ENCODE measurements at regions not wholly inside any gene's neighbourhood (a gene's known extent, or its start where the extent isn't known, plus 50 kb on each side); places are given as distances from the start of the nearest gene placed in this dataset.

DNA sequence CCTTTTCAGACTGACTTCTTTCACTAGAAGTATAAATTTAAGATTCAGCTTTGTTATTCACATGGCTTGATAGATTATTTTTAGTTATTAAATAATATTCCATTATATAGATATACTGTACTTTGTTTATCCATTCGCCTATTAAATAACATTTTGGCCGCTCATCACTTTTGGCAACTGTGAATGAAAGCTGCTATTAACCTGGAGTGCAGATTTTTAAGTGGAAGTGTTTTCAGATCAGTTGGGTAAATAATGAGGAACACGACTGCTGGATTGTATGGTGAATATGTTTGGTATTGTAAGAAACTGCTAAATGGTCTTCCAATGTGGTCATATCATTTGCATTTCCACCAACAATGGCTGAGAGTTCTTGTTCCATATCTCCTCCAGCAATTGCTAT is 97.6 kb upstream of the ZNF804B start:
- Histone ChIP-seq H3K27ac (ENCODE audit: insufficient read depth in 1 of 2, low read depth in 1 of 2, low read length in 2 of 2, poor library complexity in 1 of 2, severe bottlenecking in 2 of 2) (no peak overlapping the region), H3K27me3 (replicated peaks in 2 of 5; ENCODE audit: control insufficient read depth in 4 of 5, insufficient read depth in 5 of 5, low read length in 4 of 5) (no peaks in the 10 kb centered on the region), H3K9me3 (ENCODE audit: control extremely low read depth in 1 of 5, control insufficient read depth in 4 of 5, insufficient read depth in 2 of 5, low read depth in 1 of 5, low read length in 4 of 5) (no peaks in the 10 kb centered on the region), H3K4me1 (ENCODE audit: control extremely low read depth in 1 of 4, control insufficient read depth in 4 of 4, insufficient read depth in 4 of 4, low read length in 3 of 4) (no peaks in the 10 kb centered on the region), H3K36me3 (ENCODE audit: control insufficient read depth in 4 of 4, insufficient read depth in 4 of 4, low read length in 3 of 4) (no peaks in the 10 kb centered on the region), H3K4me3 (ENCODE audit: control insufficient read depth in 1 of 7, extremely low read depth in 1 of 7, insufficient read depth in 4 of 7, low read depth in 2 of 7, low read length in 6 of 7) (no peak overlapping the region)
- no peak for DNase-seq
- ChIA-PET POLR2A (no interaction called here), CTCF (no interaction called here)
- 80% methylated on average over 1 of the region's 3 CpGs for WGBS (ENCODE audit: insufficient coverage)

DNA sequence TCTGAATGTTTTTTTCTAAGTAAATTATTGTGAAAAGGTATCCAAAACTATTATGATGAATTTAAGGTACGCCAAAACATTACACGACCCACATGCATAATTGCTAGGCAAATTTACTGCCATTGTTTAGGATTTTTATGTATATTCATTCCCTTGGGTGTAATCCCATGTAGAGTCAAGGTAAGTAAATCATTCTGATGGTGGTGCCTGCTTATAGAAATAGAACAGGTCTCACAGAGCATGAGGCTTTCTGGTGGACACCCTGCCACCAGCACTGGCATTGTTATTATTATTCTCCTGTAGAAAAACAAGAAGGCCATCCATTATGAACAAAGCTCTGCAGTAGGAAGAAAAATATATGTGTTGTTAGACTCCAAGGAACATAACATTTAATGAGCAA is 111.7 kb upstream of the ZNF804B start:
- H3K9me3 ChIP-seq (ENCODE audit: control extremely low read depth in 1 of 5, control insufficient read depth in 4 of 5, insufficient read depth in 2 of 5, low read depth in 1 of 5, low read length in 4 of 5) = peaks cover 0 to 3% (median 0%) of the 10 kb centered on the region in 5 experiments
- H3K4me1 ChIP-seq (ENCODE audit: control extremely low read depth in 1 of 4, control insufficient read depth in 4 of 4, insufficient read depth in 4 of 4, low read length in 3 of 4) = no peaks in the 10 kb centered on the region
- no peaks in the 10 kb centered on the region for H3K36me3 ChIP-seq (ENCODE audit: control insufficient read depth in 4 of 4, insufficient read depth in 4 of 4, low read length in 3 of 4)
- H3K4me3 ChIP-seq (ENCODE audit: control insufficient read depth in 1 of 7, extremely low read depth in 1 of 7, insufficient read depth in 4 of 7, low read depth in 2 of 7, low read length in 6 of 7) = no peak overlapping the region
- CTCF ChIA-PET = no interaction called here
- POLR2A ChIA-PET = no interaction called here
- no peak overlapping the region for H3K27ac ChIP-seq (ENCODE audit: insufficient read depth in 1 of 2, low read depth in 1 of 2, low read length in 2 of 2, poor library complexity in 1 of 2, severe bottlenecking in 2 of 2)
- no CpG with 5 or more reads among the region's 2 CpGs for WGBS (ENCODE audit: insufficient coverage)
- H3K27me3 ChIP-seq (replicated peaks in 2 of 5; ENCODE audit: control insufficient read depth in 4 of 5, insufficient read depth in 5 of 5, low read length in 4 of 5) = no peaks in the 10 kb centered on the region
- DNase-seq = no peak

DNA sequence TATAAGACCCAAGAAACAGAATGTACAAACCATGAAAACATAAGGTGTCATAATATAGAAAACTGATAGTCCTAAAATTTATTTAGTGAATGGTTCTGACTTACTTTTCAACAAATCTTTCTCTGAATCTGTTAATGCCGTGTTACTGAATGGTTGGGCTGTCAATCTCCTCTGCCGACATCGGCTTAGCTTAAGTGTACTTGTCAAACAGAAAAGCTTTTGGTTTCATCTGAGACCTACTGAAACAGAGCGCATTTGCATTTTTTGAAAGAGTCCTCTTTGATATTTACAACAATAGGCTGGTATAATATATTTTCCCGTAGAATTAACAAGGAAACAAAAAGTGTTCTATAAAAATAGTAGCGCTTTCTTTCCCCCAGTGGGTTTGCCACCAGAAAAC is 120.9 kb upstream of the ZNF804B start:
- POLR2A ChIA-PET = no interaction called here

DNA sequence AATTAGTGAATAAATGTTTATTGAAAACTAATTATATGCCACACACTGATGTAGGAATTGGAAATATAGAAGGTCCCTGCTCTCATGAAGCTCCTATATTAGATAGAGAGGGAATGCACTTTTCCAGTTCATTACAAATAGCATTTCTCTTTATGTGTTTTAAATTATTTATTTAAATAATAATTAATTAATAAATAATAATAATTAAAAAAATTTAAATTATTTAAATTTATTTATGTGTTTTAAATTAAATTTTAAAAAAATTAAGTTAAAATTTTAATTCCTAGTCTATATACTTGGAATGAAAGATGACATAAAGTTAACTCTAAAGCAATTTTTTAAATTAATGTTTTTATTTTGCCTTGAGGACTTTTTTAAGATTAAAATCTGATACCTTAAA is 121.7 kb upstream of the ZNF804B start:
- no peak for DNase-seq
- H3K36me3 ChIP-seq (ENCODE audit: control insufficient read depth in 4 of 4, insufficient read depth in 4 of 4, low read length in 3 of 4) = no peaks in the 10 kb centered on the region
- ChIA-PET CTCF (no interaction called here), POLR2A (no interaction called here)
- H3K4me1 ChIP-seq (ENCODE audit: control extremely low read depth in 1 of 4, control insufficient read depth in 4 of 4, insufficient read depth in 4 of 4, low read length in 3 of 4) = no peaks in the 10 kb centered on the region
- H3K27ac ChIP-seq (ENCODE audit: insufficient read depth in 1 of 2, low read depth in 1 of 2, low read length in 2 of 2, poor library complexity in 1 of 2, severe bottlenecking in 2 of 2) = no peak overlapping the region
- H3K4me3 ChIP-seq (ENCODE audit: control insufficient read depth in 1 of 7, extremely low read depth in 1 of 7, insufficient read depth in 4 of 7, low read depth in 2 of 7, low read length in 6 of 7) = no peak overlapping the region
- no peaks in the 10 kb centered on the region for H3K27me3 ChIP-seq (replicated peaks in 2 of 5; ENCODE audit: control insufficient read depth in 4 of 5, insufficient read depth in 5 of 5, low read length in 4 of 5)
- H3K9me3 ChIP-seq (ENCODE audit: control extremely low read depth in 1 of 5, control insufficient read depth in 4 of 5, insufficient read depth in 2 of 5, low read depth in 1 of 5, low read length in 4 of 5) = no peaks in the 10 kb centered on the region

More for the DNA sequence above, 120.9 kb upstream of the ZNF804B start:
- no peak overlapping the region for H3K4me3 ChIP-seq (ENCODE audit: control insufficient read depth in 1 of 7, extremely low read depth in 1 of 7, insufficient read depth in 4 of 7, low read depth in 2 of 7, low read length in 6 of 7)
- H3K9me3 ChIP-seq (ENCODE audit: control extremely low read depth in 1 of 5, control insufficient read depth in 4 of 5, insufficient read depth in 2 of 5, low read depth in 1 of 5, low read length in 4 of 5) = no peaks in the 10 kb centered on the region
- H3K36me3 ChIP-seq (ENCODE audit: control insufficient read depth in 4 of 4, insufficient read depth in 4 of 4, low read length in 3 of 4) = no peaks in the 10 kb centered on the region
- no peak for DNase-seq
- 98% methylated on average over 5 of the region's 6 CpGs for WGBS (ENCODE audit: insufficient coverage)
- CTCF ChIA-PET = no interaction called here
- H3K27me3 ChIP-seq (replicated peaks in 2 of 5; ENCODE audit: control insufficient read depth in 4 of 5, insufficient read depth in 5 of 5, low read length in 4 of 5) = no peaks in the 10 kb centered on the region
- H3K27ac ChIP-seq (ENCODE audit: insufficient read depth in 1 of 2, low read depth in 1 of 2, low read length in 2 of 2, poor library complexity in 1 of 2, severe bottlenecking in 2 of 2) = no peak overlapping the region
- H3K4me1 ChIP-seq (ENCODE audit: control extremely low read depth in 1 of 4, control insufficient read depth in 4 of 4, insufficient read depth in 4 of 4, low read length in 3 of 4) = no peaks in the 10 kb centered on the region

DNA sequence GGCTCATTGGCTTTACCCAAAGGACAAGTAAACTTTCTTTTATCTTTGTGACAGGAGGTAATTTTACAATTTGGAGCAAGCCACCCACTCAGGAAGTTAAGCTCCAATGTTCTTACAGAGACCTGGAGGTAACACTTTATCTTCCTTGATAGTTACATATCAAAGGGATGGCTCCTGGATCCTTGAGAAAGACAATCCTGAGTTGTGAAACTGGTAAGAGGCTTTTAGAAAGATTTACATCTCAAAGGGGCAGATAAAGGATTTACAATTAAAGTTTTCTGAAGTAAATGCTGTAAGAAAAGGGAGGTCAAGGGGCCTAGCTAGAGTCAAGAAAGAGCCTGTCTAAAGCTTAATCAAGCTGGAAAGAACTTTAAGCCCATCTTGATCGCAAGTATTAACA is 124.4 kb upstream of the ZNF804B start:
- POLR2A ChIA-PET = no interaction called here
- CTCF ChIA-PET = interaction anchor here (0.6 to 1.0 kb wide), 2 partner anchors 11 to 21 kb away, joined by 3 read pairs; no protein-coding TSS in a partner anchor
- Histone ChIP-seq H3K36me3 (ENCODE audit: control insufficient read depth in 4 of 4, insufficient read depth in 4 of 4, low read length in 3 of 4) (no peaks in the 10 kb centered on the region), H3K27me3 (replicated peaks in 2 of 5; ENCODE audit: control insufficient read depth in 4 of 5, insufficient read depth in 5 of 5, low read length in 4 of 5) (no peaks in the 10 kb centered on the region), H3K4me1 (ENCODE audit: control extremely low read depth in 1 of 4, control insufficient read depth in 4 of 4, insufficient read depth in 4 of 4, low read length in 3 of 4) (no peaks in the 10 kb centered on the region), H3K4me3 (ENCODE audit: control insufficient read depth in 1 of 7, extremely low read depth in 1 of 7, insufficient read depth in 4 of 7, low read depth in 2 of 7, low read length in 6 of 7) (no peak overlapping the region), H3K9me3 (ENCODE audit: control extremely low read depth in 1 of 5, control insufficient read depth in 4 of 5, insufficient read depth in 2 of 5, low read depth in 1 of 5, low read length in 4 of 5) (no peaks in the 10 kb centered on the region), H3K27ac (ENCODE audit: insufficient read depth in 1 of 2, low read depth in 1 of 2, low read length in 2 of 2, poor library complexity in 1 of 2, severe bottlenecking in 2 of 2) (no peak overlapping the region)
- no CpG with 5 or more reads among the region's 1 CpG for WGBS (ENCODE audit: insufficient coverage)
- no peak for DNase-seq

DNA sequence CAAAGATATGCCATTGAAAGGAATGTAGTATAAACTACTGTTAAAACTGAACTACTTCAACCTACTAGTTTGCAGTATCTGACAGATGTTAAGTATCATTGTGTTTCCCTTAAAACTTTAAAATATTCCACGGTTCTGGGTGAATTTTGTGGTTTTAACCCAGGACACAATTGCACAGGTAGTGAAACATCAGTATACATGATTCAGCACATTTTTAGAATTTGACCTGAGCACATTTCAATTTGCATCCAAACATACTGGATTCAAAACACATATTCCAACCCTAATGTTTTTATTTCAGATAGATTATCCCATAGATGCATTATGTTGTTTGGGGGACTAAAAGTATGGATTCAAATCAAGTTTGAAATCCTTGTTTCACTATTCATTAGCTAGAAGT is 129.9 kb upstream of the ZNF804B start:
- 80% methylated on average over 1 of the region's 1 CpG for WGBS (ENCODE audit: insufficient coverage)
- no peaks in the 10 kb centered on the region for H3K4me1 ChIP-seq (ENCODE audit: control extremely low read depth in 1 of 4, control insufficient read depth in 4 of 4, insufficient read depth in 4 of 4, low read length in 3 of 4)
- H3K4me3 ChIP-seq (ENCODE audit: control insufficient read depth in 1 of 7, extremely low read depth in 1 of 7, insufficient read depth in 4 of 7, low read depth in 2 of 7, low read length in 6 of 7) = no peak overlapping the region
- H3K27ac ChIP-seq (ENCODE audit: insufficient read depth in 1 of 2, low read depth in 1 of 2, low read length in 2 of 2, poor library complexity in 1 of 2, severe bottlenecking in 2 of 2) = no peak overlapping the region
- ChIA-PET POLR2A (no interaction called here), CTCF (no interaction called here)
- no peaks in the 10 kb centered on the region for H3K9me3 ChIP-seq (ENCODE audit: control extremely low read depth in 1 of 5, control insufficient read depth in 4 of 5, insufficient read depth in 2 of 5, low read depth in 1 of 5, low read length in 4 of 5)
- H3K27me3 ChIP-seq (replicated peaks in 2 of 5; ENCODE audit: control insufficient read depth in 4 of 5, insufficient read depth in 5 of 5, low read length in 4 of 5) = no peaks in the 10 kb centered on the region
- DNase-seq = no peak
- no peaks in the 10 kb centered on the region for H3K36me3 ChIP-seq (ENCODE audit: control insufficient read depth in 4 of 4, insufficient read depth in 4 of 4, low read length in 3 of 4)

DNA sequence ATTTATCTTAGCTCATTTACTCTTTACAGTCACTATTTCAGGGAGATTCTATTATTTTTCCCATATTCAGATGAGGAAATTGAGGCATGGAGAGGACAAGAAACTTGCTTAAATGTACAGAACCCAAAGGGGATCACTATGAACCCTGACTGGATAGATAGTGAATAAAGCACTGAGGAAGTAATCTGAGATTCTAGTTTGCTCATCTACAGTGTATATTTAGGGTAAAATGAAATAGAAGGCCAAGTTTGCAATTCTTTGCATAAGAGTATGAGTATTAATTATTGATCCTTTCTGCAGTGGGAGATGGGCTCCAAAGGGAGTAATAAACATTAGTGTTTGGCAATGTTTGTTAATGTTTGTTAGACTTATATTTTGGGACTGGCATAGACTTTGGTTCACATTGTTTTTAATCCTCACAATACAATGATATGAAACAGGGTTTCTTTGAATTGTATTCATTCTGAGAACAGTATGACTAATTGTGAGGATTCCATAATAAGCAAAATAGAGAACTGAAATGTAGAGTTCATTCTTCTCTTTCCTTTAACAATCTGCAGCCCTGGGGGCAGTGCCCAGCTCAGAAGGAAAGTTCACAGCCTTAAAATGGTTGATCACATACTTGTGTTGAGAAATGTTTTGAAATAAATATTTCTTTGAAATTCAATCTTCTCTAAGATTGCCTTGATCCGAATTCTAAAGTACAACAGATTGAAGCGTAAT is 131.0 kb upstream of the ZNF804B start:
- POLR2A ChIA-PET = no interaction called here
- DNase-seq = no peak

More for the DNA sequence above, 131.0 kb upstream of the ZNF804B start:
- Histone ChIP-seq H3K9me3 (ENCODE audit: control extremely low read depth in 1 of 5, control insufficient read depth in 4 of 5, insufficient read depth in 2 of 5, low read depth in 1 of 5, low read length in 4 of 5) (no peaks in the 10 kb centered on the region), H3K4me3 (ENCODE audit: control insufficient read depth in 1 of 7, extremely low read depth in 1 of 7, insufficient read depth in 4 of 7, low read depth in 2 of 7, low read length in 6 of 7) (no peak overlapping the region), H3K27ac (ENCODE audit: insufficient read depth in 1 of 2, low read depth in 1 of 2, low read length in 2 of 2, poor library complexity in 1 of 2, severe bottlenecking in 2 of 2) (no peak overlapping the region), H3K27me3 (replicated peaks in 2 of 5; ENCODE audit: control insufficient read depth in 4 of 5, insufficient read depth in 5 of 5, low read length in 4 of 5) (no peaks in the 10 kb centered on the region), H3K4me1 (ENCODE audit: control extremely low read depth in 1 of 4, control insufficient read depth in 4 of 4, insufficient read depth in 4 of 4, low read length in 3 of 4) (no peaks in the 10 kb centered on the region), H3K36me3 (ENCODE audit: control insufficient read depth in 4 of 4, insufficient read depth in 4 of 4, low read length in 3 of 4) (no peaks in the 10 kb centered on the region)
- CTCF ChIA-PET = no interaction called here
- WGBS (ENCODE audit: insufficient coverage) = 100% methylated on average over 1 of the region's 2 CpGs

Data from common myeloid progenitor, CD34-positive (primary cell).